Fibroblast of lung (primary cell): ENCODE measurements at regions not wholly inside any gene's neighbourhood (a gene's known extent, or its start where the extent isn't known, plus 50 kb on each side); places are given as distances from the start of the nearest gene placed in this dataset.

ENCODE experiments used
- EZH2 ChIP-seq: IDR thresholded peaks from 2 replicates; pipeline ENCODE4 v1.5.1; 2012; ENCODE audit warnings: low read length, control low read depth, mild to moderate bottlenecking; ENCODE audit errors: missing control alignments
- TF ChIP-seq, protein P1 (sequence below), 2 donors: IDR thresholded peaks in 1 of 2; conservative IDR thresholded peaks in 1 of 2; 1 replicate in 1 of 2; 2 replicates in 1 of 2; pipeline ENCODE4 v1.5.1; 2011 to 2012; ENCODE audit warnings: low read length in 2 of 2, control low read depth in 1 of 2, inconsistent platforms in 1 of 2, low read depth in 1 of 2, mild to moderate bottlenecking in 1 of 2

DNA sequence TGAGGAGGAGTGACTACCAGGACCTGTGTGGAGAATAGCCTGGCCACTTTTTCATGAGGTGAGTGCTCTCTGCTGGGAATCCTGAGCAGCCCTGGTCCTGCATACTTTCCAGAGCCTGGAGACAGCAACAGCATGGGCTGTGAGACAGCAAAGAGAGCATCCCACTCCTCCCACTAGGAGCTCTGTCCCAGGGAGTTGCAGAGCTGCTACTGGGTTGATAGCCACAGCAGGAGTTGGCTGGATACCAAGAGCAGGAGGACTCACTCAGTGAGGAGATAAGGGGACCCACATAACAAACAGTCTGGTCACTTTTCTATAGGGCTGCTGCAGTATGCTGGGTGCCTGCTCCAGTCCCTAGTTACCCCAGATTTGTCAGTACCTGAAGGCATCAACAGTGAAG lies 439.3 kb upstream of the CDH8 start:
- TF ChIP-seq, protein P1, sequence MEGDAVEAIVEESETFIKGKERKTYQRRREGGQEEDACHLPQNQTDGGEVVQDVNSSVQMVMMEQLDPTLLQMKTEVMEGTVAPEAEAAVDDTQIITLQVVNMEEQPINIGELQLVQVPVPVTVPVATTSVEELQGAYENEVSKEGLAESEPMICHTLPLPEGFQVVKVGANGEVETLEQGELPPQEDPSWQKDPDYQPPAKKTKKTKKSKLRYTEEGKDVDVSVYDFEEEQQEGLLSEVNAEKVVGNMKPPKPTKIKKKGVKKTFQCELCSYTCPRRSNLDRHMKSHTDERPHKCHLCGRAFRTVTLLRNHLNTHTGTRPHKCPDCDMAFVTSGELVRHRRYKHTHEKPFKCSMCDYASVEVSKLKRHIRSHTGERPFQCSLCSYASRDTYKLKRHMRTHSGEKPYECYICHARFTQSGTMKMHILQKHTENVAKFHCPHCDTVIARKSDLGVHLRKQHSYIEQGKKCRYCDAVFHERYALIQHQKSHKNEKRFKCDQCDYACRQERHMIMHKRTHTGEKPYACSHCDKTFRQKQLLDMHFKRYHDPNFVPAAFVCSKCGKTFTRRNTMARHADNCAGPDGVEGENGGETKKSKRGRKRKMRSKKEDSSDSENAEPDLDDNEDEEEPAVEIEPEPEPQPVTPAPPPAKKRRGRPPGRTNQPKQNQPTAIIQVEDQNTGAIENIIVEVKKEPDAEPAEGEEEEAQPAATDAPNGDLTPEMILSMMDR (conservative IDR thresholded peaks at IDR 0.05 in 1 of 2, IDR thresholded peaks at IDR 0.05 in 1 of 2; ENCODE audit: low read depth in 1 of 2, low read length in 2 of 2), result no peak
- TF ChIP-seq EZH2, result no peak
